Transverse colon (tissue), 4 donors: ENCODE measurements at regions not wholly inside any gene's neighbourhood (a gene's known extent, or its start where the extent isn't known, plus 50 kb on each side); places are given as distances from the start of the nearest gene placed in this dataset.
A peak's percentile ranks its signal among the peaks of the same experiment; 100 is the strongest.

Experiments used
- DNase-seq: peaks from one replicate; pipeline ENCODE4 v3.0.0-alpha.2; 2019
- H3K27ac ChIP-seq, 4 donors: fragments of 200-600 bp; sonication (generic); 2 replicates each; pipeline ENCODE4 v1.5.1; 2016 to 2018; ENCODE audit warnings: inconsistent platforms in 4 of 4
- H3K27me3 ChIP-seq: fragments of 200-600 bp; sonication (generic); 2 replicates; pipeline ENCODE4 v1.5.1; 2017; ENCODE audit warnings: inconsistent platforms
- H3K36me3 ChIP-seq, 4 donors: fragments of 200-600 bp; sonication (generic); 2 replicates each; pipeline ENCODE4 v1.5.1; 2017 to 2019; ENCODE audit warnings: inconsistent platforms in 4 of 4
- H3K4me1 ChIP-seq, 4 donors: fragments of 200-600 bp; sonication (generic); 2 replicates each; pipeline ENCODE4 v1.5.1; 2017 to 2020; ENCODE audit warnings: inconsistent platforms in 4 of 4
- H3K4me3 ChIP-seq, 4 donors: fragments of 200-600 bp; sonication (generic); 1 replicate in 1 of 4; 2 replicates in 3 of 4; pipeline versions ENCODE4 v1.5.1 to v1.6.1; 2017 to 2019; ENCODE audit warnings: inconsistent platforms in 4 of 4
- H3K9me3 ChIP-seq, 2 donors: fragments of 200-600 bp; sonication (generic); 2 replicates each; pipeline ENCODE4 v1.5.1; 2017 to 2019; ENCODE audit warnings: inconsistent platforms in 2 of 2
- CTCF ChIP-seq, 5 experiments: fragments of 200-600 bp in 3 of 5; fragments of 450-650 bp in 2 of 5; sonication (generic) in 3 of 5; IDR thresholded peaks; 1 replicate in 2 of 5; 2 replicates in 3 of 5; pipeline ENCODE4 v1.5.1; 2016 to 2017; ENCODE audit warnings: antibody characterized with exemption in 5 of 5, inconsistent platforms in 3 of 5, mild to moderate bottlenecking in 2 of 5, moderate library complexity in 1 of 5
- EP300 ChIP-seq: sonication (generic); formaldehyde crosslinking; IDR thresholded peaks from one replicate; pipeline ENCODE4 v1.6.1; 2017; ENCODE audit warnings: antibody characterized with exemption, low read depth
- POLR2A ChIP-seq: fragments of 450-650 bp; IDR thresholded peaks from one replicate; pipeline ENCODE4 v1.6.1; 2016; ENCODE audit warnings: antibody characterized with exemption, mild to moderate bottlenecking, moderate library complexity
- POLR2AphosphoS5 ChIP-seq, 3 donors: sonication (generic); formaldehyde crosslinking; IDR thresholded peaks; one replicate each; pipeline ENCODE4 v1.6.1; 2016; ENCODE audit warnings: antibody characterized with exemption in 3 of 3
- WGBS, 2 donors: methylation state at CpG; one replicate each; pipeline ENCODE4 v1.1.5; 2018; ENCODE audit warnings: low coverage in 1 of 2; 5-methylcytosine and 5-hydroxymethylcytosine counted together
- in situ Hi-C, 4 donors: fragments of 200-750 bp; cut with MboI; loops; one replicate each; pipeline versions ENCODE4 v1.15.0 to v1.15.1; 2017; ENCODE audit warnings: low sequenced_read_pairs in 3 of 4, low pct_ligation_motif_present in 1 of 4, low pct_unique_long_range_greater_than_20kb in 1 of 4
- intact Hi-C: fragments of 100-400 bp; cut with DNase I; formaldehyde crosslinking; loops from one replicate; pipeline ENCODE4 v1.15.1; 2023; ENCODE audit warnings: low total_unique reads

GRCh38 chr1:192943522-192943921 is 115.6 kb downstream of the UCHL5 start:
- in situ Hi-C loops = no loop called here
- peaks cover 0 to 15% (median 0%) of the 10 kb centered on the region in 4 donors for H3K4me1 ChIP-seq
- no peaks in the 10 kb centered on the region for H3K9me3 ChIP-seq
- TF ChIP-seq EP300 (no peak), CTCF (IDR thresholded peaks at IDR 0.05) (no peak), POLR2AphosphoS5 (IDR thresholded peaks at IDR 0.05) (no peak), POLR2A (no peak)
- H3K27me3 ChIP-seq = no peaks in the 10 kb centered on the region
- H3K36me3 ChIP-seq = no peaks in the 10 kb centered on the region
- no peak for DNase-seq
- H3K27ac ChIP-seq = peak overlapping the region in 1 of 4 donors; percentile 47
- intact Hi-C loops = no loop called here
- 57 to 80% methylated on average over 1 of the region's 1 CpG for WGBS, 2 donors
- no peak overlapping the region for H3K4me3 ChIP-seq

DNA sequence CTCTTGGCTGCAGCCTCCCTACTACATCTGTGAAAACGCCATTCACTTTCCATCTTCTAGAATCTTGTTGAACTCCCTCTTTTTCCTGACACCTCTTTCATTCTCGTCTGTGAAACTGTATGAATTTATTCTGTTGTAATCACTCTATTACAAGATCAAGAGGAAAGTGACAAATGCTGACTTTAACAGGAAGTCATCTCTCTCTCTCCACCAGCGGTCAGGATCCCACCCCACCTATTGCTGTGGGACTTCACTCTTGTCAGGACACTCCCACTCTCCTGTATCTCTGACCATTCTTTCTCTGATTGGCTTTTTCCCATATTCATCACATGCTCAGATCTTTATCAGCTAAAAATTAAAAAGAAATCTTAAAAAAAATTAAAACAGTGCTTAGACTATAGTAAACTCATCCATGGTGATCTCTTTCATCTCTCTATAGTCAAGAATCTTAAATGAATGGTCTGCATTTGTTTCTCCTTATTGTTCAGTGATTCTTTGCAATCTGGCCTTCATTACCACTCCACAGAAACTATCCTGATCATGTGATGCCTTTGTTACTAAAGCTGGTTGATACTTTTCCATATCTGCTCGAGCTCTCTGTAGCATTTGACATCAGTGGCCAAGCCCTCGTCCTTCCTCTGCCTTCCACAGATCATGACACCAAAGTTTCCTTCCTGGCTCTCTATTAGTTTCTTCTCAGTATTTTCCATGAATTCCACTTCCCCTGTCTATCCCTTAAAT is 113.6 kb downstream of the UCHL5 start:
- Histone ChIP-seq H3K27me3 (no peaks in the 10 kb centered on the region), H3K9me3 (no peaks in the 10 kb centered on the region), H3K36me3 (no peaks in the 10 kb centered on the region), H3K27ac (no peak overlapping the region), H3K4me3 (no peak overlapping the region), H3K4me1 (no peaks in the 10 kb centered on the region)
- WGBS, 2 donors = 80 to 86% methylated on average over 5 of the region's 5 CpGs
- intact Hi-C loops = no loop called here
- DNase-seq = no peak
- in situ Hi-C loops = no loop called here
- TF ChIP-seq POLR2A = no peak
- TF ChIP-seq CTCF (IDR thresholded peaks at IDR 0.05) = no peak

GRCh38 chr1:192949783-192950182 is 109.4 kb downstream of the UCHL5 start:
- in situ Hi-C loops (no loop called here), intact Hi-C loops (no loop called here)
- H3K9me3 ChIP-seq = no peaks in the 10 kb centered on the region
- H3K4me1 ChIP-seq = peaks cover 0 to 13% (median 2%) of the 10 kb centered on the region in 4 donors
- H3K27ac ChIP-seq = no peak overlapping the region
- DNase-seq = no peak
- TF ChIP-seq EP300 (no peak), POLR2A (no peak), CTCF (IDR thresholded peaks at IDR 0.05) (no peak), POLR2AphosphoS5 (IDR thresholded peaks at IDR 0.05) (no peak)
- WGBS, 2 donors = 89 to 100% methylated on average over 1 to 5 of the region's 5 CpGs
- H3K4me3 ChIP-seq = no peak overlapping the region
- no peaks in the 10 kb centered on the region for H3K27me3 ChIP-seq
- no peaks in the 10 kb centered on the region for H3K36me3 ChIP-seq

GRCh38 chr1:192950926-192951325 is 108.2 kb downstream of the UCHL5 start:
- no peaks in the 10 kb centered on the region for H3K9me3 ChIP-seq
- in situ Hi-C loops (no loop called here), intact Hi-C loops (no loop called here)
- H3K4me1 ChIP-seq = peaks cover 0 to 13% (median 2%) of the 10 kb centered on the region in 4 donors
- H3K36me3 ChIP-seq = no peaks in the 10 kb centered on the region
- DNase-seq = no peak
- no peak overlapping the region for H3K27ac ChIP-seq
- no peaks in the 10 kb centered on the region for H3K27me3 ChIP-seq
- TF ChIP-seq CTCF (IDR thresholded peaks at IDR 0.05) = no peak
- TF ChIP-seq EP300 = no peak
- TF ChIP-seq POLR2AphosphoS5 (IDR thresholded peaks at IDR 0.05) = no peak
- H3K4me3 ChIP-seq = no peak overlapping the region
- WGBS, 2 donors = 98 to 100% methylated on average over 1 to 3 of the region's 3 CpGs
